ENCODE measurements at regions not wholly inside any gene's neighbourhood (a gene's known extent, or its start where the extent isn't known, plus 50 kb on each side); places are given as distances from the start of the nearest gene placed in this dataset.

DNA sequence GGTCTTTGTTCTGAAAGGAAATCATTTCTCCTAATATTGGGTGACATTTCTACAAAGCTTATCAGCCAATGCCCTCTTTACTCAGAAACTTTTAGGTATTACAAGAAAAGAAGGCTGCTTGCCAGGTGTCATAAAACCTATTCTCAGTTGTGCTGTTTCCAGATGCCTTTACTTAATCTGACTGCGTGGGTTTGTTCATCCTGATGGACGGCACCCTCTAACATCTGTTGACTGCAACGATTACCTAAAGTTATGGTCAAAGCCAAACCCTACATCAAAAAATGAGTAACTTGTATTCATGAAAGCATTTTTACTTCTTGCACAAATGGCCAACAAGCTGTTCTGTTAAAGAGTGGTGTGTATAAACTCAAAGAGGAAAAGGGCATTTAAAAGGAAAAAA, 207.7 kb upstream of the PDZRN3 start:
- in situ Hi-C loops (cut with MboI), result no loop called here
- RAD21 ChIA-PET (ENCODE audit: unreplicated experiment), result no interaction called here

More for the DNA sequence above, 207.7 kb upstream of the PDZRN3 start:
- Histone ChIP-seq H4K20me1 (ENCODE audit: control insufficient read depth, insufficient read depth) (no peaks in the 10 kb centered on the region), H3K9me3 (replicated peaks; ENCODE audit: control insufficient read depth, insufficient read depth, low read length) (no peaks in the 10 kb centered on the region), H3K79me2 (ENCODE audit: control insufficient read depth, insufficient read depth, low read length) (no peaks in the 10 kb centered on the region), H3K27me3 (replicated peaks in 1 of 2; ENCODE audit: control insufficient read depth in 2 of 2, insufficient read depth in 2 of 2, low read length in 1 of 2) (no peaks in the 10 kb centered on the region), H2AFZ (ENCODE audit: control insufficient read depth, low read depth, low read length) (no peak overlapping the region), H3K9ac (ENCODE audit: control insufficient read depth, insufficient read depth, low read length) (no peak overlapping the region), H3K4me2 (ENCODE audit: control insufficient read depth, insufficient read depth) (no peak overlapping the region), H3K27ac (ENCODE audit: control insufficient read depth, insufficient read depth) (no peak overlapping the region), H3K36me3 (ENCODE audit: control insufficient read depth in 2 of 2, insufficient read depth in 2 of 2, low read length in 1 of 2) (no peaks in the 10 kb centered on the region), H3K4me3 (no peak overlapping the region), H3K4me1 (ENCODE audit: control insufficient read depth, insufficient read depth, low read length) (no peaks in the 10 kb centered on the region)
- intact Hi-C loops (cut with micrococcal nuclease; ENCODE audit: unreplicated experiment), result no loop called here
- POLR2A ChIA-PET, result no interaction called here
- 33% methylated on average over 3 of the region's 3 CpGs for WGBS (ENCODE audit: insufficient coverage, insufficient replicate concordance, low lambda C conversion rate, missing lambda C conversion rate)
- FAIRE-seq (no peak), ATAC-seq (no peak), DNase-seq (ENCODE audit: low read depth, low spot score) (no peak)
- SMC1A ChIA-PET (ENCODE audit: uncharacterized antibody, unreplicated experiment), result no interaction called here
- BruUV-seq (replicated peaks), result no TSS peak
- TF ChIP-seq SMC3 (IDR thresholded peaks at IDR 0.05; ENCODE audit: borderline replicate concordance, low read length), result no peak
- TF ChIP-seq ZBED1 (IDR thresholded peaks at IDR 0.05; ENCODE audit: borderline replicate concordance), result no peak
- no peak for TF ChIP-seq RBBP5 (conservative IDR thresholded peaks at IDR 0.05)
- TF ChIP-seq REST (IDR thresholded peaks at IDR 0.05; ENCODE audit: low read depth, low read length), result no peak
- no peak for TF ChIP-seq POLR2AphosphoS2 (IDR thresholded peaks at IDR 0.05; ENCODE audit: low read depth, low read length)
- TF ChIP-seq SUPT20H (IDR thresholded peaks at IDR 0.05; ENCODE audit: borderline replicate concordance, control insufficient read depth, low read depth, low read length), result no peak
- TF ChIP-seq RB1 (IDR thresholded peaks at IDR 0.05; ENCODE audit: borderline replicate concordance), result no peak
- TF ChIP-seq MAX (IDR thresholded peaks at IDR 0.05; ENCODE audit: low read depth, low read length), result no peak
- no peak for TF ChIP-seq ZNF384 (IDR thresholded peaks at IDR 0.05; ENCODE audit: borderline replicate concordance, low read depth, low read length)
- no peak for TF ChIP-seq SIN3A (IDR thresholded peaks at IDR 0.05; ENCODE audit: low read depth, low read length)
- TF ChIP-seq YY1 (IDR thresholded peaks at IDR 0.05; ENCODE audit: low read depth, low read length), result no peak
- TF ChIP-seq PAX8 (IDR thresholded peaks at IDR 0.05), result no peak
- TF ChIP-seq, protein P1, sequence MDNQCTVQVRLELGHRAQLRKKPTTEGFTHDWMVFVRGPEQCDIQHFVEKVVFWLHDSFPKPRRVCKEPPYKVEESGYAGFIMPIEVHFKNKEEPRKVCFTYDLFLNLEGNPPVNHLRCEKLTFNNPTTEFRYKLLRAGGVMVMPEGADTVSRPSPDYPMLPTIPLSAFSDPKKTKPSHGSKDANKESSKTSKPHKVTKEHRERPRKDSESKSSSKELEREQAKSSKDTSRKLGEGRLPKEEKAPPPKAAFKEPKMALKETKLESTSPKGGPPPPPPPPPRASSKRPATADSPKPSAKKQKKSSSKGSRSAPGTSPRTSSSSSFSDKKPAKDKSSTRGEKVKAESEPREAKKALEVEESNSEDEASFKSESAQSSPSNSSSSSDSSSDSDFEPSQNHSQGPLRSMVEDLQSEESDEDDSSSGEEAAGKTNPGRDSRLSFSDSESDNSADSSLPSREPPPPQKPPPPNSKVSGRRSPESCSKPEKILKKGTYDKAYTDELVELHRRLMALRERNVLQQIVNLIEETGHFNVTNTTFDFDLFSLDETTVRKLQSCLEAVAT (IDR thresholded peaks at IDR 0.05), result no peak
- CTCF ChIA-PET, result no interaction called here

All from GM12878 (cell line).